ENCODE measurements at regions not wholly inside any gene's neighbourhood (a gene's known extent, or its start where the extent isn't known, plus 50 kb on each side); places are given as distances from the start of the nearest gene placed in this dataset.

- DNase-seq (ENCODE audit: low read depth), result no peak
Measured at GRCh38 chr3:116639641-116640040, 69.9 kb upstream of the TUSC7 start.

GRCh38 chr3:116640109-116640508, 69.5 kb upstream of the TUSC7 start:
- no peak for DNase-seq (ENCODE audit: low read depth)

- no peak for DNase-seq (ENCODE audit: low read depth)
Measured at GRCh38 chr3:116643001-116643400, 66.6 kb upstream of the TUSC7 start.

GRCh38 chr3:116647996-116648395, 61.6 kb upstream of the TUSC7 start:
- DNase-seq (ENCODE audit: low read depth), result no peak
